ENCODE measurements at regions not wholly inside any gene's neighbourhood (a gene's known extent, or its start where the extent isn't known, plus 50 kb on each side); places are given as distances from the start of the nearest gene placed in this dataset.
"Not testable (repeated sequence)": the region's sequence is repeated elsewhere in the genome, so short reads cannot be mapped to it uniquely, and the experiment has no call there.

DNA sequence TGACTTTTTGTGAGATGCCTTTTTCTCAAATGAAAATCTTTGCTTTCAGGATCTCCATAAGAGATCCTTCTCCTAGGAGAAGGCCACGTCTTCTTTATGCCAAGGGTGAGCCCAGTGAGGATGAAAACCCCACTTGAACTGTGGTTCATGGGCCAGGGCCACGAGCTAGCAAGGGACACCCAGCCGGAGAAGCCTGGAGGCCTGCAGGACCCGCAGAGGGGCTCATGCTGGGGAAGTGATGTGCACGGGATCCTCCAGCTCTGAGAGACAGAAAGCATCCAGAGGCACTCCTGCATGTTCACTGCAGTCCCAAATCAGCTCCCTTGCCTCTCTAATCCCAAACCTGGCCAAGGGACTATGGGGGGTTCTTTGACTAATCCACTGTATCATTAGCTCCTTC, 168.9 kb downstream of the UQCRFS1 start:
- Histone ChIP-seq H3K9me3 (peaks cover 0 to 21% (median 0%) of the 10 kb centered on the region in 8 donors), H3K4me3 (no peak overlapping the region), H3K36me3 (no peaks in the 10 kb centered on the region), H3K27ac (no peak overlapping the region), H3K4me1 (no peaks in the 10 kb centered on the region), H3K27me3 (replicated peaks in 1 of 7) (peaks cover 0 to 12% (median 0%) of the 10 kb centered on the region in 7 donors)
- intact Hi-C loops (cut with DNase I; ENCODE audit: low total_unique reads): no loop called here
- no peak for TF ChIP-seq POLR2AphosphoS5 (IDR thresholded peaks at IDR 0.05)
- no peak for TF ChIP-seq POLR2A (IDR thresholded peaks at IDR 0.05)
- TF ChIP-seq CTCF (IDR thresholded peaks at IDR 0.05 in 8 of 11, conservative IDR thresholded peaks at IDR 0.05 in 3 of 11): no peak
- DNase-seq: no peak
- 70 to 81% (median 73%) methylated on average over 5 of the region's 5 CpGs for WGBS, 5 donors

DNA sequence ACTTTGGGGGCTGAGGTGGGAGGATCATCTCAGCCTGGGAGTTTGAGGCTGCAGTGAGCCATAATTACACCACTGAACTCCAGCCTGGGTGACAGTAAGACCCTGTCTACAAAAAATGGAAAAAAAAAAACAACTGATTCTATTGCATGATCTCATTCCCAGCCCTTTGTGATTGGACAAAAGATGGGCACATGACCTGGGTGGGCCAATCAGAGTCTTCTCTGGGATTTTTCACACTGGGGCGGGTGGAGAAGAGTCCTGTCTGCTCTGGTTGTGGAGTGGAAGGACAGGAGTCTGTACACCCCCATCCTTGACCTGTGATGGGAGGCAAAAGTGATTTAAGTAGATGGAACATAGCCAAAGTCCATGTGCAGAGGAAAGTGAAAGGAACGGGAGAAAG, 170.5 kb downstream of the UQCRFS1 start:
- 75 to 85% (median 78%) methylated on average over 2 of the region's 2 CpGs for WGBS, 5 donors

DNA sequence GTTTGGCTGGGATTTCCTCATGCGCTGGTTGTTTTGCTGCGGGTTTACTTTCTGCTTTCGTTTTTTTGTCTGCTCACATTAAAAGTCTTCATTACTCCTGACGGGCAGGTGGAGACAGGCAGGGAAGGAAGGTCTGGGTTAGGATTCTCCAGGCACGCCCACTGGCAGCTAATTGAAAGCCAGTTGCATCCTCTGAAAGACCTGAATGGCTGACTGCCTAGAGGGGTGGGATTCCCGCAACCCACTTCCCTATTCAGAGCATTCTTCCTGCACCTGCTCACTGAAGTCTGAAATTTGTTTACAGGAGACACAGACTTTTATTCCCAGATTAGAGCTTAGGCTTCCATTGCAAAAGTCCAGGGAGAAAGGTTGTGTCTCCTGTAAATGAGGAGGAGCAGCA, 172.0 kb downstream of the UQCRFS1 start:
- TF ChIP-seq CTCF (IDR thresholded peaks at IDR 0.05 in 8 of 11, conservative IDR thresholded peaks at IDR 0.05 in 3 of 11) (no peak), POLR2AphosphoS5 (IDR thresholded peaks at IDR 0.05) (no peak), POLR2A (IDR thresholded peaks at IDR 0.05) (no peak)
- H3K9me3 ChIP-seq: peaks cover 0 to 21% (median 0%) of the 10 kb centered on the region in 8 donors
- H3K27ac ChIP-seq: no peak overlapping the region
- DNase-seq: no peak
- no peaks in the 10 kb centered on the region for H3K4me1 ChIP-seq
- WGBS, 5 donors: 42 to 48% (median 47%) methylated on average over 6 of the region's 6 CpGs
- H3K4me3 ChIP-seq: no peak overlapping the region
- H3K27me3 ChIP-seq (replicated peaks in 1 of 7): peaks cover 0 to 12% (median 0%) of the 10 kb centered on the region in 7 donors
- no peaks in the 10 kb centered on the region for H3K36me3 ChIP-seq
- intact Hi-C loops (cut with DNase I; ENCODE audit: low total_unique reads): no loop called here

More for the DNA sequence above, 170.5 kb downstream of the UQCRFS1 start:
- Histone ChIP-seq H3K27ac (no peak overlapping the region), H3K9me3 (peaks cover 0 to 21% (median 0%) of the 10 kb centered on the region in 8 donors), H3K27me3 (replicated peaks in 1 of 7) (peaks cover 0 to 12% (median 0%) of the 10 kb centered on the region in 7 donors), H3K4me1 (no peaks in the 10 kb centered on the region), H3K36me3 (no peaks in the 10 kb centered on the region), H3K4me3 (no peak overlapping the region)
- no peak for DNase-seq
- TF ChIP-seq POLR2AphosphoS5 (IDR thresholded peaks at IDR 0.05): no peak
- no peak for TF ChIP-seq CTCF (IDR thresholded peaks at IDR 0.05 in 8 of 11, conservative IDR thresholded peaks at IDR 0.05 in 3 of 11)
- TF ChIP-seq POLR2A (IDR thresholded peaks at IDR 0.05): no peak
- intact Hi-C loops (cut with DNase I; ENCODE audit: low total_unique reads): no loop called here

- Histone ChIP-seq H3K36me3 (no peaks in the 10 kb centered on the region), H3K4me1 (no peaks in the 10 kb centered on the region), H3K4me3 (no peak overlapping the region), H3K27ac (no peak overlapping the region), H3K27me3 (replicated peaks in 1 of 7) (peaks cover 0 to 12% (median 0%) of the 10 kb centered on the region in 7 donors), H3K9me3 (peaks cover 0 to 21% (median 0%) of the 10 kb centered on the region in 8 donors)
- intact Hi-C loops (cut with DNase I; ENCODE audit: low total_unique reads): no loop called here
- TF ChIP-seq CTCF (IDR thresholded peaks at IDR 0.05 in 8 of 11, conservative IDR thresholded peaks at IDR 0.05 in 3 of 11) (no peak), POLR2A (IDR thresholded peaks at IDR 0.05) (no peak), POLR2AphosphoS5 (IDR thresholded peaks at IDR 0.05) (no peak)
- no peak for DNase-seq
- 67 to 87% (median 71%) methylated on average over 7 of the region's 7 CpGs for WGBS, 5 donors
Measured at GRCh38 chr19:29040292-29040691, 172.7 kb downstream of the UQCRFS1 start.

DNA sequence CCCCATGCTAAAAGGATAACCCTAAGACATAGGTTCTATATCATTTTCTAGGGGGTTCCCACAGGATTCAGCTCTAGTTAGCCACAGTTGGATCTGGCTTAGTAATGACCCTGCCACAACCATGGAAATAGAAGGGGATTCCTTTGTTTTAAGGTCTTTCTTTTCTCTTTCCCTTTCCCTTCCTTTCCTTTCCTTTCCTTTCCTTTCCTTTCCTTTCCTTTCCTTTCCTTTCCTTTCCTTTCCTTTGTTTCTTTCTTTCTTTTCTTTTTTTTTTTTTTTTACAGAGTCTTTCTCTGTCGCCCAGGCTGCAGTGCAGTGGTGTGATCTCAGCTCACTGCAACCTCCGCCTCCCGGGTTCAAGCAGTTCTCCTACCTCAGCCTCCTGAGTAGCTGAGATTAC, 173.9 kb downstream of the UQCRFS1 start:
- H3K36me3 ChIP-seq; H3K27ac ChIP-seq; DNase-seq; H3K4me1 ChIP-seq; H3K4me3 ChIP-seq; intact Hi-C loops (cut with DNase I; ENCODE audit: low total_unique reads): not testable (repeated sequence)
- whole genome bisulfite sequencing, 5 donors: 62 to 87% (median 84%) methylated on average over 3 of the region's 3 CpGs
- Histone ChIP-seq H3K9me3 (peaks cover 0 to 21% (median 0%) of the 10 kb centered on the region in 8 donors), H3K27me3 (replicated peaks in 1 of 7) (peaks cover 0 to 12% (median 0%) of the 10 kb centered on the region in 7 donors)

Data from spleen (tissue), 11 donors.